Stomach (tissue), 8 donors: ENCODE measurements at regions not wholly inside any gene's neighbourhood (a gene's known extent, or its start where the extent isn't known, plus 50 kb on each side); places are given as distances from the start of the nearest gene placed in this dataset.
A peak's percentile ranks its signal among the peaks of the same experiment; 100 is the strongest.

Experiments
- DNase-seq, 2 donors: peaks; one replicate each; pipeline versions ENCODE4 v3.0.0 to v3.0.0-alpha.2; 2013 to 2019
- H3K27ac ChIP-seq, 5 donors: fragments of 200-600 bp in 4 of 5; sonication (generic) in 4 of 5; one replicate each; pipeline ENCODE4 v1.5.1; 2013 to 2019; ENCODE audit warnings: mild to moderate bottlenecking in 1 of 5, moderate library complexity in 1 of 5
- H3K27me3 ChIP-seq, 3 donors: fragments of 200-600 bp; sonication (generic); one replicate each; pipeline ENCODE4 v1.5.1; 2017 to 2019; ENCODE audit warnings: mixed run types in 1 of 3
- H3K36me3 ChIP-seq, 4 donors: fragments of 200-600 bp; sonication (generic); 1 replicate in 3 of 4; 2 replicates in 1 of 4; pipeline ENCODE4 v1.5.1; 2016 to 2019
- H3K4me1 ChIP-seq, 4 donors: fragments of 200-600 bp; sonication (generic); one replicate each; pipeline ENCODE4 v1.5.1; 2016 to 2019
- H3K4me3 ChIP-seq, 4 donors: fragments of 200-600 bp; sonication (generic) in 3 of 4; one replicate each; pipeline ENCODE4 v1.5.1; 2016 to 2019; ENCODE audit warnings: mild to moderate bottlenecking in 1 of 4
- H3K9me3 ChIP-seq, 4 donors: fragments of 200-600 bp; sonication (generic); one replicate each; pipeline ENCODE4 v1.5.1; 2016 to 2019
- EP300 ChIP-seq: sonication (generic); formaldehyde crosslinking; IDR thresholded peaks from one replicate; pipeline ENCODE4 v1.6.1; 2017; ENCODE audit warnings: antibody characterized with exemption
- POLR2A ChIP-seq, 4 donors: fragments of 450-650 bp; IDR thresholded peaks; one replicate each; pipeline ENCODE4 v1.6.1; 2016; ENCODE audit warnings: antibody characterized with exemption in 4 of 4, control low read depth in 2 of 4, mild to moderate bottlenecking in 1 of 4, moderate library complexity in 1 of 4
- POLR2AphosphoS5 ChIP-seq, 3 donors: sonication (generic); formaldehyde crosslinking; IDR thresholded peaks; one replicate each; pipeline ENCODE4 v1.6.1; 2016; ENCODE audit warnings: antibody characterized with exemption in 3 of 3
- WGBS, 5 donors: extraction: QIAGEN DNeasy Blood & Tissue Kit in 3 of 5; methylation state at CpG; one replicate each; pipeline versions ENCODE4 v1.1.5 to v1.1.7; 2013 to 2018; 5-methylcytosine and 5-hydroxymethylcytosine counted together
- intact Hi-C: fragments of 100-400 bp; cut with DNase I; formaldehyde crosslinking; loops from one replicate; pipeline ENCODE4 v1.15.1; 2023; ENCODE audit warnings: low total_unique reads
- TF ChIP-seq, protein P1 (sequence below), 7 experiments: fragments of 450-650 bp in 4 of 7; fragments of 200-600 bp in 3 of 7; sonication (generic) in 3 of 7; IDR thresholded peaks; one replicate each; pipeline ENCODE4 v1.5.1; 2016 to 2019; ENCODE audit warnings: antibody characterized with exemption in 7 of 7, control low read depth in 2 of 7, mild to moderate bottlenecking in 1 of 7
- donor health status: healthy with polysubstance abuse.
- donor health status: Bipolar disorder and iron deficiency.
- donor health status: healthy.

- H3K4me1 ChIP-seq: no peaks in the 10 kb centered on the region
- no peak overlapping the region for H3K4me3 ChIP-seq
- H3K36me3 ChIP-seq: no peaks in the 10 kb centered on the region
- H3K27ac ChIP-seq: no peak overlapping the region
- peak in 1 of 2 donors; percentile 9 for DNase-seq
- WGBS, 5 donors: 47 to 57% (median 53%) methylated on average over 3 of the region's 3 CpGs
- H3K9me3 ChIP-seq: no peaks in the 10 kb centered on the region
- TF ChIP-seq POLR2AphosphoS5 (IDR thresholded peaks at IDR 0.05): no peak
- intact Hi-C loops: no loop called here
- H3K27me3 ChIP-seq: no peaks in the 10 kb centered on the region
These were observed 771.5 kb upstream of the HS3ST1 start for GRCh38 chr4:12200226-12200625.

DNA sequence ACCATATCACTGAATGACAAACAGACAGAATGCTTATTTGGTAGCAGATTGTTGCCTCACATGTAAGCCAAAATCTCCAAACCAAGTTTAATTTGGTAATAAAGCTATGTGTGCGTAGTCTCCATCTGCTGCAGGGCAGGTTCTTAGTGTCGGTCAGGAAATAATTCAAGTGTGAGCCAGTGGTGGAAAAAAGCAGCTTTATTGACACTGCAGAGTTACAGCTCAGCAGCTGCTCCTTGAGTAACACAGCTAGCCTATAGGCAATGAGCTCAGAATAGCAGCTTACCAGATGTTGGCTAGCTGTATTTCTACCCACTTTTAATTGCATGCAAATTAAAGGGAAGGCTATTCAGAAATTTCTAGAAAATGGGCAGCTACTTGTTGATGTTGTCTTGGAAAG, 757.8 kb upstream of the HS3ST1 start:
- no peaks in the 10 kb centered on the region for H3K9me3 ChIP-seq
- 45 to 83% (median 73%) methylated on average over 2 of the region's 2 CpGs for WGBS, 5 donors
- no peaks in the 10 kb centered on the region for H3K36me3 ChIP-seq
- no peak for TF ChIP-seq POLR2A (IDR thresholded peaks at IDR 0.05)
- no peak for TF ChIP-seq EP300
- no peak for TF ChIP-seq POLR2AphosphoS5 (IDR thresholded peaks at IDR 0.05)
- TF ChIP-seq, protein P1, sequence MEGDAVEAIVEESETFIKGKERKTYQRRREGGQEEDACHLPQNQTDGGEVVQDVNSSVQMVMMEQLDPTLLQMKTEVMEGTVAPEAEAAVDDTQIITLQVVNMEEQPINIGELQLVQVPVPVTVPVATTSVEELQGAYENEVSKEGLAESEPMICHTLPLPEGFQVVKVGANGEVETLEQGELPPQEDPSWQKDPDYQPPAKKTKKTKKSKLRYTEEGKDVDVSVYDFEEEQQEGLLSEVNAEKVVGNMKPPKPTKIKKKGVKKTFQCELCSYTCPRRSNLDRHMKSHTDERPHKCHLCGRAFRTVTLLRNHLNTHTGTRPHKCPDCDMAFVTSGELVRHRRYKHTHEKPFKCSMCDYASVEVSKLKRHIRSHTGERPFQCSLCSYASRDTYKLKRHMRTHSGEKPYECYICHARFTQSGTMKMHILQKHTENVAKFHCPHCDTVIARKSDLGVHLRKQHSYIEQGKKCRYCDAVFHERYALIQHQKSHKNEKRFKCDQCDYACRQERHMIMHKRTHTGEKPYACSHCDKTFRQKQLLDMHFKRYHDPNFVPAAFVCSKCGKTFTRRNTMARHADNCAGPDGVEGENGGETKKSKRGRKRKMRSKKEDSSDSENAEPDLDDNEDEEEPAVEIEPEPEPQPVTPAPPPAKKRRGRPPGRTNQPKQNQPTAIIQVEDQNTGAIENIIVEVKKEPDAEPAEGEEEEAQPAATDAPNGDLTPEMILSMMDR (IDR thresholded peaks at IDR 0.05): no peak
- H3K27me3 ChIP-seq: no peaks in the 10 kb centered on the region
- intact Hi-C loops: no loop called here
- H3K27ac ChIP-seq: no peak overlapping the region
- H3K4me1 ChIP-seq: no peaks in the 10 kb centered on the region
- no peak for DNase-seq
- no peak overlapping the region for H3K4me3 ChIP-seq

- no peaks in the 10 kb centered on the region for H3K36me3 ChIP-seq
- H3K4me1 ChIP-seq: no peaks in the 10 kb centered on the region
- no peaks in the 10 kb centered on the region for H3K27me3 ChIP-seq
- intact Hi-C loops: no loop called here
- WGBS, 5 donors: 54 to 63% (median 59%) methylated on average over 11 of the region's 11 CpGs
- peak in 1 of 2 donors; percentile 10 for DNase-seq
- H3K9me3 ChIP-seq: peaks cover 0 to 7% (median 0%) of the 10 kb centered on the region in 4 donors
- H3K27ac ChIP-seq: no peak overlapping the region
- no peak for TF ChIP-seq POLR2AphosphoS5 (IDR thresholded peaks at IDR 0.05)
- no peak for TF ChIP-seq EP300
- TF ChIP-seq, protein P1 (IDR thresholded peaks at IDR 0.05): no peak
- no peak overlapping the region for H3K4me3 ChIP-seq
These were observed 750.2 kb upstream of the HS3ST1 start for GRCh38 chr4:12178614-12179610.

DNA sequence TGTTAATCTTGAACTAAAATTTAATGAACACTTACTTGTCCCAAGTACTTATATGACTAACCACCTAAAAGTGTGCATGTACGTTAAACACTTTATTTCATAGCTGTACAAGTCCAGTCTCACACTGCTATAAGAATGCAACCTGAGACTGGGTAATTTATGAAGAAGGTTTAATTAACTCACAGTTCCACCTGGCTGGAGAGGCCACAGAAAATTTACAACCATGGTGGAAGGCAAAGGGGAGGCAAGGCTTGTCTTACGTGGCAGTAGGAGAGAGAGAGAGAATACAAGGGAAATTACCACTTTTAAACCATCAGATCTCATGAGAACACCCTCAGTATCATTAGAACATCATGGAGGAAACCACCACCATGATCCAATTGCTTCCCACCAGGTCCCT, 748.7 kb upstream of the HS3ST1 start:
- peaks cover 0 to 7% (median 0%) of the 10 kb centered on the region in 4 donors for H3K9me3 ChIP-seq
- 68 to 90% (median 79%) methylated on average over 2 of the region's 2 CpGs for WGBS, 5 donors
- H3K4me3 ChIP-seq: no peak overlapping the region
- H3K27me3 ChIP-seq: no peaks in the 10 kb centered on the region
- DNase-seq: no peak
- TF ChIP-seq EP300 (no peak), POLR2A (IDR thresholded peaks at IDR 0.05) (no peak), POLR2AphosphoS5 (IDR thresholded peaks at IDR 0.05) (no peak)
- TF ChIP-seq, protein P1 (IDR thresholded peaks at IDR 0.05): no peak
- intact Hi-C loops: no loop called here
- no peaks in the 10 kb centered on the region for H3K4me1 ChIP-seq
- H3K27ac ChIP-seq: no peak overlapping the region
- no peaks in the 10 kb centered on the region for H3K36me3 ChIP-seq

GRCh38 chr4:12173496-12173895, 744.8 kb upstream of the HS3ST1 start:
- intact Hi-C loops: no loop called here
- 68 to 77% (median 75%) methylated on average over 4 of the region's 4 CpGs for WGBS, 5 donors

More at GRCh38 chr4:12173496-12173895, 744.8 kb upstream of the HS3ST1 start:
- no peak overlapping the region for H3K4me3 ChIP-seq
- TF ChIP-seq, protein P1 (IDR thresholded peaks at IDR 0.05): no peak
- TF ChIP-seq POLR2AphosphoS5 (IDR thresholded peaks at IDR 0.05) (no peak), EP300 (no peak), POLR2A (IDR thresholded peaks at IDR 0.05) (no peak)
- H3K27me3 ChIP-seq: no peaks in the 10 kb centered on the region
- no peak for DNase-seq
- H3K27ac ChIP-seq: no peak overlapping the region
- H3K4me1 ChIP-seq: no peaks in the 10 kb centered on the region
- H3K9me3 ChIP-seq: peaks cover 0 to 7% (median 0%) of the 10 kb centered on the region in 4 donors
- no peaks in the 10 kb centered on the region for H3K36me3 ChIP-seq
